Stimulated activated naive CD4-positive, alpha-beta T cell (primary cell): ENCODE measurements at regions not wholly inside any gene's neighbourhood (a gene's known extent, or its start where the extent isn't known, plus 50 kb on each side); places are given as distances from the start of the nearest gene placed in this dataset.
"Not testable (repeated sequence)": the region's sequence is repeated elsewhere in the genome, so short reads cannot be mapped to it uniquely, and the experiment has no call there.

ENCODE experiments used
- DNase-seq, 6 experiments: peaks; one replicate each; lab custom pipeline; 2025; lab: John Stamatoyannopoulos, UW

DNA sequence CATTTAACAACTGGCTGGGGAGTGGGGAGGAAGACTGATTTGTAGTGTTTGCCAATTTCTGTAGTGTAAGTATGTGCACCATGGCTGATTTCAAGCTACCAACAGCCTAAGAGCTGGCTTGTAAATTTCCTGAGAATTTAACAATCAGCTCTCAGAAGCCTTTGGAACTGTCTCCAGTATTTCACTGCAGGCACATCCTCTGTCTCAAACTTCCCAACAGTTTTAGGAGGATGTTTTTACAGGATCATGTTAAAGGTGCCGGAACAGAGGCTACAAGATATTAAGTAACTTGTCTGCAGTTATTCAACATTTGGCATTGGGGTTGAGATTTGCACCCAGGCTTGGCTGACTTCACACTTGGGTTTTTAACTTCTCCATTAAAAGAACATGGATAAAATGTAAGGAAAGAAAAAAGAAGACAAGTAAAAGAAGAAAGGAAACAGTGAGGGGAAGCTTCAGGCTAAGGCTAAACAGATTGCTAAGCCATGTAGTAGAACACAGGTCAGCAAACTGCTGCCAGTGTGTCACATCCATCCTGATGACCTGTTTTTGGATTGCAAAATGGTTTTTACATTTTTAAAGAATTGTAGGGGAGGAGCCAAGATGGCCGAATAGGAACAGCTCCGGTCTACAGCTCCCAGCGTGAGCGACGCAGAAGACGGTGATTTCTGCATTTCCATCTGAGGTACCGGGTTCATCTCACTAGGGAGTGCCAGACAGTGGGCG is 204.8 kb upstream of the SESN3 start:
- no peak for DNase-seq

GRCh38 chr11:95435192-95435591 is 204.2 kb upstream of the SESN3 start:
- DNase-seq = no peak

- no peak for DNase-seq
Observed at GRCh38 chr11:95434489-95435057, 203.6 kb upstream of the SESN3 start.

DNA sequence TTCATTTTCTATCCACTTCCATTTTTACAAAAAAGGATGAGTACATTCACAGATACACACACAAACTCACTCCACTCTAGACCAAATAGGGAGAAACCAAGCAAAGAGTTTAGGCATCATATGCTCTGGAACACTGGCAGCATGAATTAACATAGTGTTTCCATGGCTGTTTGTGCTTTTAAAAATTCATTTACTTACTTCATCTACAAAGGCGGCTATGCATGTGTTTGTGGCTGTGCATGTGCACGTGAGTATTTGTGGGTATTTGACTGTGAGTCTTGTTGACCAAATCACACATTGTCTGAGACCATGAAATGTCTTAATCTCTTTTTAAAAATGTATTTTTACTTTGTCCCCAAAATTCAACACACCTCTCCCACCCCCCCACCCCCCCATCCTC is 203.0 kb upstream of the SESN3 start:
- no peak for DNase-seq

GRCh38 chr11:95432714-95433503 is 201.9 kb upstream of the SESN3 start:
- DNase-seq = no peak

DNA sequence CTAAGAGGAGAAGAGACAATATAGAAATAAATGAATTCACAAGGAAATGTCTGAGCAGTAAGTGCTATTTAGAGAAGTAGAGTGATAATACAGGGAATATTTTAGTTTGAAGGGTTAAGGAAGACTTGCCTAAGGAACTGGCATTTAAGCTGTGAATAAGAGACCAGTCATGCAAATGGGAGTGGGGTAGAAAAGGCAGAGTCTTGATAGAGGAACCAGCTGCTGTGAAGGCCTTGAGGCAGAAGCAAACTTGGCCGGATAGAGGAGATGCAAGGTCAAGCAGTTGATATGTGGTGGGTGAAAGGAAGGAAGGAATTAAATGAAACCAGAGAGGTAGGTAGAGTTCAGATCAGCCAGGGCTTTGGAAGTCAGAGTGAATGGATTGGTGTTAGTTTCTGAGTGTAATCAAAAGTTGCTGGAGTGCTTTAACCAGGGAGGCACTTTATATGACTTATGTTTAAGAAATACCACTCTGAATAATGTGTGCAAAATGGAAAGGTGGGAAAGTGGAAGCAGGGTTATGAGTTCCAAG is 198.4 kb upstream of the SESN3 start:
- no peak for DNase-seq

DNA sequence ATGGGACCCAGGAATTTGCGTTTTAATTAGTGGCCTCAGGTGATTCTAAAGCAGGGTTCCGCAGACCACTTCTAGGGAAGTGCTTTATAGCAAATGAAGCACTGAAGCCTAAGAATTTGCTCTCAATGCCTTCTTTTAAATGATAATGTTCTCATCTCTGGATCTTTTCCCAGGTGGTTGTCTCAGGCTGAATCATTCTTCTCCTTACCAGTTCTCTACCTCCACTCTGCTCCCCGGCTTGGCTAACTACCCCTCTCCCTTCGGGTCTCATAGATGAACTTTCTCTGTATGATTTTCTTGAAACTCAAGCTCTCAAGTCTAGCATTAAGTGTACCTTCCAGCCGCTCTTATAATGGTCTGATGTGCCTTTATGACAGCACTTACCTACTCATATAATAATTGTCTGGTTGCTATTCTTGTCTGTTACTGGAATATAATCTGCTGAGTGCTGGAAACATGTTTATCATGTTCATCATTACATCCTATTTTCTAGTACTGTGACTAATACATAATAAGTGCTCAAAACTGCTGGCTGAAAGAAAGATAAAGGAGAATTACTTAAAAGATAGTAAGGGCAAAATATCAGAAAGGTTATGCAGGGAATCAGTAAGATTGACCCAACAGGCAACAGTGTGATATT is 195.9 kb upstream of the SESN3 start:
- no peak for DNase-seq

- DNase-seq = no peak
Observed at GRCh38 chr11:95419915-95420314, 188.9 kb upstream of the SESN3 start.

DNA sequence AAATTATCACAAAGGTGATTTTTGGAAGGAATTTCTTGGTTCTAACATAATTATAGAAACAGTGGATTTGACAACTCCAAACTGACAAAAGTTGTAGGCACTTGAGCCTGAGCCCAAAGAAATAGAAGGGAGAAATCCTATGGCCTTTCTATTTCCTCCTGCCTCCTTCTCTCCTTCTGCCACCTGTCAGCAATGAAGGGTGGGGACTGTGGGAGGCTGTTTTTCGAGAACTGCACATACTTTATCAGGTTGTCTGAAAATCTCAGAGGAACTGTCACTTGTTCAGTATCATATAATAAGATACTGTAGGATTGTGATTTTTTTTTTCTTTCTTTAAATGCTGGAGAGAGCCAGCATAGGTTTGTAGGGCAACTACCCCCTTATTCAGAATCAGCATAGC is 187.9 kb upstream of the SESN3 start:
- no peak for DNase-seq

GRCh38 chr11:95417832-95418231 is 186.8 kb upstream of the SESN3 start:
- no peak for DNase-seq

DNA sequence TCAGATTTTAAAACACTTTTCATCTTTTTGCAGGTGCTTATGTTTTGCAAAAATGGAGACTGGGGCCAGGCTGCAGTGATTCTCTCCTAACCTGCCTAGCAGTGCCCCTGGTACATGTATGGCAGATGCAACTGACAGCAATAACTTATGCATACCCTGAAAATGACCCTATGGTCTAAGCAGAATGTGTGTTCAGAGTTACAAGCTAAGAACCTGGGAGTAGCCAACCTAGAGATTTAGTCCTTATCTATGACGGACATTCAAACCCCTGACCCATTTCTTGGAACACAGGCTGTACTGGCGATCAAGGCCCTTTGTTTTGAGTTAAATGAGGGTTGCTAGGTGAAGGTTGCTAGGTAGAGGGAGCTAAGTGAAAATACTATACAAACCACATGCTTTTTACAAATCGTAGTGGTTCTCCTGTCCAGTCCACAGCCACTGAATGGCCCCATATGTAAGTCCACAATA is 184.9 kb upstream of the SESN3 start:
- no peak for DNase-seq

- no peak for DNase-seq
Observed at GRCh38 chr11:95414217-95414616, 183.2 kb upstream of the SESN3 start.

DNA sequence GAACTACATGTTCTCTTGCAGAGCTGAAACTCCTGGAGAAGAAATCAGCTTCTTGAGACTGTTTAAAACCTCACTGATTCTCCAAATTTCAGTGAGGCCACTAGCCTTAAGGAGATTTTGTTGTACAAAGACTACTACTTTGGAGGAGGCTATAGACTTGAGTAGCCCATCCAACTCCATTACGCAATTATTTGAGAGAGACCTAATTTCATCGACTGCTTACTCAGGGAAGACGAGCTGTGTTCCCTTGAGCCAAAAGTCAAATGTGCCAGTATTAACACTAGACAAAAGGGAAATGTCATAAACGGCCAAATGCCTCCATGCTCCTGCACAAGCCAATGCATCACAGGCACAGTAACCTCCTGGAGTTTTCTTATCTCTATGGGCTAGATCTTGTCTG is 182.8 kb upstream of the SESN3 start:
- DNase-seq = no peak

- DNase-seq = no peak
Observed at GRCh38 chr11:95413021-95413420, 182.0 kb upstream of the SESN3 start.

- no peak for DNase-seq
Observed at GRCh38 chr11:95412074-95412473, 181.1 kb upstream of the SESN3 start.

- not testable (repeated sequence) for DNase-seq
Observed at GRCh38 chr11:95410707-95411106, 179.7 kb upstream of the SESN3 start.

DNA sequence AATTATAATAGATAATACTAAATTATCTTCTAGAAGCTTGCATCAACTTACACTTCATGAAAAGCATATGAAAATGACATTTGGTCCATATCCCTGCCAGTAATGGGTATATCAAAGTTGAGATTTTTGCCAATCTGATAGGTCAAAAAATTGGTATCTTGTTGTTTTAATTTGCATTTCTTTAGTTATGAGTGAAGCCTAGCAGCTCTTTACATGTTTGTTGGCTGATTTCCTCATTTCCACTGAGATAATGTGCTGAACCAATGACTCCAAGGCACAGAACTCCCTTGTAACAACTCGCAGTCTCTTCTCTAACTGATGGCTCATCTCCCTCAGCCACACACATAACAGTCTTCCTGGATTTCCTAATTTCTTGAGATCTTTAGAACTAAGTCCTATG is 175.3 kb upstream of the SESN3 start:
- DNase-seq = no peak

- no peak for DNase-seq
Observed at GRCh38 chr11:95404370-95404769, 173.4 kb upstream of the SESN3 start.

DNA sequence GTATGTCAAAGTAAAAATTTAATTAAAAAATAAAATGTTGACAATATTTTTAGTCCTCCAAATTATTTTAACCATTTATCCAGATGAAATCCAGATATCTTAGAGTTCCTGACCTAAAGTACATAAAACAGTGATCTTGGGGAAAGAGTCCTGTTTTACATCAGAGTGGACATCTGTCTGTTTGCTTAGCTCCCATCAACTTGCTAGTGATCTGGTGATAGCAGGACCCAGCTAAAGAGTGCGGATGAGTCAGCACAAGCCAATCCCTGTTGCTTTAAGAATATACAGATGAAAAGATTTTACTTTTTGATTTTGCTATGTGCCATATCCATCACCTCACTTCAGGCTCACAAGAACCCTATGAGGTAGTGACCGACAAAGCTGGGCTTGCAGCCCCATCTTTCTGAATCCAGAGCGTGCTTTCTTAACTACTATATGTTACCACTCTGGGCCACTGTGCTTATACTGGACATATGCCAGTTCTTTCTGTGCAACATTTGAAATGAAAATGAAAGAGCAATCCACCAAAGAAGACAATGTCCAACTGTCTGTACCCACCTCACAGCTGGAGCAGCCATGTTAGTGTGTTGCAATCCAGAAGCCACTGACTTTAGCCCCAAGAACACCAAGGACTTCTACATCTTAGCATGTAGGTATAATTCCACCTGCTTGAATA is 167.6 kb upstream of the SESN3 start:
- no peak for DNase-seq

- no peak for DNase-seq
Observed at GRCh38 chr11:95392644-95393043, 161.6 kb upstream of the SESN3 start.

DNA sequence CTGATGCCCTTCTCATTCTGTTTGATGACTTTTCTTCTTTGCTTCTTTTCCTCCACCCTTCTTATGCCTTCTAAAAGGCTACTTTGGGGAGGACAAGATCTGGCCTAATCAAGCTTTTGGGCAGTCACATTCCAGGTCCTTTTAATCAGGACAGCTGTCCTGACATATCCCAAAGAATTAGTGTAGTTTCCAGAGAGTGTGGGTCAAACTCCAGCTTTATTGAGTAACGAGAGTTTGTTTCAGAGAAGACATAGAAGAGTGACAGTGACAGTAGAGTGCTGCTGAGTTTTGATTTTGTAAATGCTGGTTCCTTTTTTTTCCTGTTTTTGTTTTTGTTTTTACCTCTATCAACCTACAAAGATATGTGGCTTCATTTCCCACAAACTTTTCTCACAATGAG is 158.4 kb upstream of the SESN3 start:
- no peak for DNase-seq

DNA sequence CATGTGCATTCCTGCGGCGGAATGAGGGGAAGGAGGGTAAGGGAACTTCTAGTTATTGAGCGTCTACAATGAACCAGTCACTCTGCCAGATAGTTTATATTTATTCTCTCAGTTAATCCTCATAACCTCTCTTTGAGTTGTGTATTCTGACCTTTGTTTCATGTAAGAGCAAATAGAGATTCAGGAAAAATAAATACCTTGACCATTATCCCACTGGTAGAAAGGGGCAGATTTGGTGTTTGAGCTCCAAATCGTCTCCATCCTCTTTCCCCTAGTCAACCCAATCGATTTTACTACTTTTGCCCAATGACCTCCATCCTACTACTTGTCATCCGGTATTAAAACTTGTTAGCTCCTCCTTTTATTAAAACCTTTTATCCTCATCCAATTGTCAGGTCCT is 157.1 kb upstream of the SESN3 start:
- no peak for DNase-seq
